ENCODE measurements at regions not wholly inside any gene's neighbourhood (a gene's known extent, or its start where the extent isn't known, plus 50 kb on each side); places are given as distances from the start of the nearest gene placed in this dataset.

GRCh38 chr13:89786531-89786930 lies 1561.0 kb upstream of the MIR17HG start:
- Mint-ChIP-seq H3K27me3 (ENCODE audit: unreplicated experiment) (no peaks in the 10 kb centered on the region), H3K36me3 (ENCODE audit: low read depth, unreplicated experiment) (no peaks in the 10 kb centered on the region), H3K27ac (ENCODE audit: unreplicated experiment) (no peak overlapping the region), H3K4me1 (ENCODE audit: unreplicated experiment) (no peaks in the 10 kb centered on the region), H3K4me3 (ENCODE audit: unreplicated experiment) (no peak overlapping the region), H3K9me3 (ENCODE audit: unreplicated experiment) (no peaks in the 10 kb centered on the region)
- TF ChIP-seq, protein P1, sequence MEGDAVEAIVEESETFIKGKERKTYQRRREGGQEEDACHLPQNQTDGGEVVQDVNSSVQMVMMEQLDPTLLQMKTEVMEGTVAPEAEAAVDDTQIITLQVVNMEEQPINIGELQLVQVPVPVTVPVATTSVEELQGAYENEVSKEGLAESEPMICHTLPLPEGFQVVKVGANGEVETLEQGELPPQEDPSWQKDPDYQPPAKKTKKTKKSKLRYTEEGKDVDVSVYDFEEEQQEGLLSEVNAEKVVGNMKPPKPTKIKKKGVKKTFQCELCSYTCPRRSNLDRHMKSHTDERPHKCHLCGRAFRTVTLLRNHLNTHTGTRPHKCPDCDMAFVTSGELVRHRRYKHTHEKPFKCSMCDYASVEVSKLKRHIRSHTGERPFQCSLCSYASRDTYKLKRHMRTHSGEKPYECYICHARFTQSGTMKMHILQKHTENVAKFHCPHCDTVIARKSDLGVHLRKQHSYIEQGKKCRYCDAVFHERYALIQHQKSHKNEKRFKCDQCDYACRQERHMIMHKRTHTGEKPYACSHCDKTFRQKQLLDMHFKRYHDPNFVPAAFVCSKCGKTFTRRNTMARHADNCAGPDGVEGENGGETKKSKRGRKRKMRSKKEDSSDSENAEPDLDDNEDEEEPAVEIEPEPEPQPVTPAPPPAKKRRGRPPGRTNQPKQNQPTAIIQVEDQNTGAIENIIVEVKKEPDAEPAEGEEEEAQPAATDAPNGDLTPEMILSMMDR (IDR thresholded peaks at IDR 0.05; ENCODE audit: unreplicated experiment) = no peak
- no peak for DNase-seq (ENCODE audit: low spot score)

DNA sequence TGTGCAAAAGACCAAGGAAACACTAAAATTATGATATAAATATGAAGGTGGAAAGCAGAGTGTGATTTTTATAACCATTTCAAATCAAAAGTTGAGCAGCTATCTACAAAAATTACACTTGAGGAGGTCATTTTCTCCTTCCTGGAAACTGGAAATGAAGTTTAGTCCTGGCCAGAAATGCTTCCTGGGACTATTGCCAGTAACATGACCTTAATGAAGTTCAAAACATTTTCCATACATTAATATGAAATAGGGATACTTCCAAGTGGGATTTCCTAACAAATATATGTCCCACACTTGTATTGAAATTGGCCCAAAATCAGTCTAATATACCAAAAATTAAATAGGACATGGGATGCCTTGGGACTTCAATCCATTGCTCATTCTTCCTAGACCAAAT lies 1556.8 kb upstream of the MIR17HG start:
- Mint-ChIP-seq H3K4me1 (ENCODE audit: unreplicated experiment) (no peaks in the 10 kb centered on the region), H3K9me3 (ENCODE audit: unreplicated experiment) (no peaks in the 10 kb centered on the region), H3K27me3 (ENCODE audit: unreplicated experiment) (no peaks in the 10 kb centered on the region), H3K36me3 (ENCODE audit: low read depth, unreplicated experiment) (no peaks in the 10 kb centered on the region), H3K4me3 (ENCODE audit: unreplicated experiment) (no peak overlapping the region), H3K27ac (ENCODE audit: unreplicated experiment) (no peak overlapping the region)
- no peak for DNase-seq (ENCODE audit: low spot score)
- TF ChIP-seq, protein P1 (IDR thresholded peaks at IDR 0.05; ENCODE audit: unreplicated experiment) = no peak

- Mint-ChIP-seq H3K36me3 (ENCODE audit: low read depth, unreplicated experiment) (no peaks in the 10 kb centered on the region), H3K4me1 (ENCODE audit: unreplicated experiment) (no peaks in the 10 kb centered on the region), H3K4me3 (ENCODE audit: unreplicated experiment) (no peak overlapping the region), H3K27me3 (ENCODE audit: unreplicated experiment) (no peaks in the 10 kb centered on the region), H3K27ac (ENCODE audit: unreplicated experiment) (no peak overlapping the region), H3K9me3 (ENCODE audit: unreplicated experiment) (no peaks in the 10 kb centered on the region)
- TF ChIP-seq, protein P1 (IDR thresholded peaks at IDR 0.05; ENCODE audit: unreplicated experiment) = no peak
- DNase-seq (ENCODE audit: low spot score) = no peak
Measured at GRCh38 chr13:89791971-89792630, 1555.4 kb upstream of the MIR17HG start.

- Mint-ChIP-seq H3K4me1 (ENCODE audit: unreplicated experiment) (no peaks in the 10 kb centered on the region), H3K36me3 (ENCODE audit: low read depth, unreplicated experiment) (no peaks in the 10 kb centered on the region), H3K27ac (ENCODE audit: unreplicated experiment) (no peak overlapping the region), H3K9me3 (ENCODE audit: unreplicated experiment) (no peaks in the 10 kb centered on the region), H3K27me3 (ENCODE audit: unreplicated experiment) (no peaks in the 10 kb centered on the region), H3K4me3 (ENCODE audit: unreplicated experiment) (no peak overlapping the region)
- no peak for DNase-seq (ENCODE audit: low spot score)
- TF ChIP-seq, protein P1 (IDR thresholded peaks at IDR 0.05; ENCODE audit: unreplicated experiment) = no peak
Measured at GRCh38 chr13:89796196-89796595, 1551.3 kb upstream of the MIR17HG start.

- no peak overlapping the region for H3K4me3 Mint-ChIP-seq (ENCODE audit: unreplicated experiment)
- no peaks in the 10 kb centered on the region for H3K9me3 Mint-ChIP-seq (ENCODE audit: unreplicated experiment)
- no peak for DNase-seq (ENCODE audit: low spot score)
- H3K27me3 Mint-ChIP-seq (ENCODE audit: unreplicated experiment) = no peaks in the 10 kb centered on the region
- no peak overlapping the region for H3K27ac Mint-ChIP-seq (ENCODE audit: unreplicated experiment)
- no peaks in the 10 kb centered on the region for H3K36me3 Mint-ChIP-seq (ENCODE audit: low read depth, unreplicated experiment)
- TF ChIP-seq, protein P1 (IDR thresholded peaks at IDR 0.05; ENCODE audit: unreplicated experiment) = no peak
- H3K4me1 Mint-ChIP-seq (ENCODE audit: unreplicated experiment) = no peaks in the 10 kb centered on the region
Measured at GRCh38 chr13:89803839-89804238, 1543.6 kb upstream of the MIR17HG start.
